PC-9 (cell line): ENCODE measurements at regions not wholly inside any gene's neighbourhood (a gene's known extent, or its start where the extent isn't known, plus 50 kb on each side); places are given as distances from the start of the nearest gene placed in this dataset.
"Not testable (repeated sequence)": the region's sequence is repeated elsewhere in the genome, so short reads cannot be mapped to it uniquely, and the experiment has no call there.

ENCODE experiments used
- BruUV-seq: library from RNA; stranded (reverse); fragments of 400-500 nt; replicated peaks from 2 replicates; lab custom pipeline; 2021; lab: Mats Ljungman, UMichigan
- CTCF ChIA-PET: fragments of 300-600 bp; sonication (Branson Sonifier 250); formaldehyde crosslinking; loops from one replicate; lab custom pipeline; 2022; ENCODE audit warnings: antibody characterized with exemption; lab: Charles Lee
- POLR2A ChIA-PET: fragments of 300-600 bp; sonication (Branson Sonifier 250); formaldehyde crosslinking; loops from one replicate; lab custom pipeline; 2022; ENCODE audit warnings: antibody characterized with exemption; ENCODE audit not compliant: unreplicated experiment; lab: Charles Lee
- DNase-seq, 2 experiments: peaks; one replicate each; pipeline versions ENCODE4 v3.0.0 to v3.0.0-alpha.2; 2015 to 2022; ENCODE audit warnings: mixed read lengths in 1 of 2
- H2AFZ ChIP-seq: fragments of 200-600 bp; sonication (generic); 2 replicates; pipeline ENCODE4 v1.8.1; 2017; ENCODE audit warnings: antibody characterized with exemption
- H3F3A ChIP-seq: fragments of 200-600 bp; sonication (generic); 2 replicates; pipeline ENCODE4 v1.8.1; 2017; ENCODE audit warnings: antibody characterized with exemption, mild to moderate bottlenecking, low read depth; ENCODE audit not compliant: insufficient read depth
- H3K27ac ChIP-seq: fragments of 200-600 bp; sonication (generic); 2 replicates; pipeline ENCODE4 v1.6.1; 2016; ENCODE audit warnings: mixed run types
- H3K27me3 ChIP-seq: fragments of 200-600 bp; sonication (generic); 2 replicates; pipeline ENCODE4 v1.6.1; 2016; ENCODE audit warnings: low read depth, mixed run types; ENCODE audit not compliant: insufficient read depth
- H3K36me3 ChIP-seq: fragments of 200-600 bp; sonication (generic); 2 replicates; pipeline ENCODE4 v1.6.1; 2016; ENCODE audit warnings: low read depth, mixed run types
- H3K4me1 ChIP-seq: fragments of 200-600 bp; sonication (generic); replicated peaks from 2 replicates; pipeline ENCODE4 v1.6.1; 2016; ENCODE audit warnings: mixed run types; ENCODE audit not compliant: insufficient read depth
- H3K4me2 ChIP-seq: fragments of 200-600 bp; sonication (generic); 2 replicates; pipeline ENCODE4 v1.6.1; 2017; ENCODE audit warnings: mixed run types
- H3K4me3 ChIP-seq: fragments of 200-600 bp; sonication (generic); 2 replicates; pipeline ENCODE4 v1.6.1; 2016; ENCODE audit warnings: mixed run types
- H3K79me2 ChIP-seq: fragments of 200-600 bp; sonication (generic); 2 replicates; pipeline ENCODE4 v1.6.1; 2017; ENCODE audit warnings: low read depth, mixed run types
- H3K9me2 ChIP-seq: fragments of 200-600 bp; sonication (generic); 2 replicates; pipeline ENCODE4 v1.8.1; 2017; ENCODE audit warnings: mild to moderate bottlenecking; ENCODE audit not compliant: insufficient read depth
- H3K9me3 ChIP-seq: fragments of 200-600 bp; sonication (generic); 2 replicates; pipeline ENCODE4 v1.8.1; 2016; ENCODE audit warnings: low read depth; ENCODE audit not compliant: insufficient read depth
- H4K20me1 ChIP-seq: fragments of 200-600 bp; sonication (generic); 2 replicates; pipeline ENCODE4 v1.8.1; 2017; ENCODE audit not compliant: insufficient read depth
- EZH2 ChIP-seq: fragments of 200-600 bp; sonication (generic); IDR thresholded peaks from 2 replicates; pipeline ENCODE4 v1.8.0; 2017; ENCODE audit warnings: antibody characterized with exemption, low read depth
- intact Hi-C: fragments of 100-400 bp; cut with micrococcal nuclease; formaldehyde crosslinking; loops from one replicate; pipeline ENCODE4 v1.10.0; 2022; ENCODE audit not compliant: unreplicated experiment
- TF ChIP-seq, protein P1 (sequence below): fragments of 200-600 bp; sonication (generic); conservative IDR thresholded peaks from 2 replicates; pipeline ENCODE4 v1.6.1; 2017; ENCODE audit warnings: mixed run types, antibody characterized with exemption, mild to moderate bottlenecking, moderate library complexity

DNA sequence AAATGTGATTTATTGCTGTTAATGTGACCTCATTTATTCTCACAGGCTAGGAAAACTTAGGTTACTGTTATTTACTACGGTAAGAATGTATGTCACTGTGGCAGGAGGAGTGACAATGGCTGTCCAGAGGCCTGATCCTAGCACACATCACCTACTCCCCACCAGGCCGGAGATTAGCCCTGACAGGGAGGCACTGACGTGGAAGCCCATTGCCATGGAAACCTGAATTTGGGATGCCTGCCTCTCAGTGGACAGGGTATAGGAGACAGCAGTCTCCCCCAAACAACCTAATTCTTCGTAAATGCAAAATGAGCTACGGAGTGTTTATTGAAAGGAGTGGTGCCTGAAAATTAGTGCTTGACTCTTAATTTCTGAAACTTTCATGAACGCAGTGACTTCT, 87.6 kb upstream of the SMARCA2 start:
- H3K79me2 ChIP-seq = no peaks in the 10 kb centered on the region
- no peaks in the 10 kb centered on the region for H3K9me3 ChIP-seq
- no peak for TF ChIP-seq EZH2
- TF ChIP-seq, protein P1, sequence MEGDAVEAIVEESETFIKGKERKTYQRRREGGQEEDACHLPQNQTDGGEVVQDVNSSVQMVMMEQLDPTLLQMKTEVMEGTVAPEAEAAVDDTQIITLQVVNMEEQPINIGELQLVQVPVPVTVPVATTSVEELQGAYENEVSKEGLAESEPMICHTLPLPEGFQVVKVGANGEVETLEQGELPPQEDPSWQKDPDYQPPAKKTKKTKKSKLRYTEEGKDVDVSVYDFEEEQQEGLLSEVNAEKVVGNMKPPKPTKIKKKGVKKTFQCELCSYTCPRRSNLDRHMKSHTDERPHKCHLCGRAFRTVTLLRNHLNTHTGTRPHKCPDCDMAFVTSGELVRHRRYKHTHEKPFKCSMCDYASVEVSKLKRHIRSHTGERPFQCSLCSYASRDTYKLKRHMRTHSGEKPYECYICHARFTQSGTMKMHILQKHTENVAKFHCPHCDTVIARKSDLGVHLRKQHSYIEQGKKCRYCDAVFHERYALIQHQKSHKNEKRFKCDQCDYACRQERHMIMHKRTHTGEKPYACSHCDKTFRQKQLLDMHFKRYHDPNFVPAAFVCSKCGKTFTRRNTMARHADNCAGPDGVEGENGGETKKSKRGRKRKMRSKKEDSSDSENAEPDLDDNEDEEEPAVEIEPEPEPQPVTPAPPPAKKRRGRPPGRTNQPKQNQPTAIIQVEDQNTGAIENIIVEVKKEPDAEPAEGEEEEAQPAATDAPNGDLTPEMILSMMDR = no peak
- BruUV-seq = no TSS peak
- CTCF ChIA-PET = no interaction called here
- H3K27ac ChIP-seq = no peak overlapping the region
- no peaks in the 10 kb centered on the region for H3K4me1 ChIP-seq
- no peaks in the 10 kb centered on the region for H3K9me2 ChIP-seq
- no peaks in the 10 kb centered on the region for H3F3A ChIP-seq
- H3K4me2 ChIP-seq = no peak overlapping the region
- no peak overlapping the region for H2AFZ ChIP-seq
- peaks cover 13% of the 10 kb centered on the region; the same call in 1 of the 2 replicates for H3K27me3 ChIP-seq
- POLR2A ChIA-PET = no interaction called here
- no peak overlapping the region for H3K4me3 ChIP-seq
- H4K20me1 ChIP-seq = no peaks in the 10 kb centered on the region
- H3K36me3 ChIP-seq = no peaks in the 10 kb centered on the region
- intact Hi-C loops = no loop called here
- DNase-seq = no peak

DNA sequence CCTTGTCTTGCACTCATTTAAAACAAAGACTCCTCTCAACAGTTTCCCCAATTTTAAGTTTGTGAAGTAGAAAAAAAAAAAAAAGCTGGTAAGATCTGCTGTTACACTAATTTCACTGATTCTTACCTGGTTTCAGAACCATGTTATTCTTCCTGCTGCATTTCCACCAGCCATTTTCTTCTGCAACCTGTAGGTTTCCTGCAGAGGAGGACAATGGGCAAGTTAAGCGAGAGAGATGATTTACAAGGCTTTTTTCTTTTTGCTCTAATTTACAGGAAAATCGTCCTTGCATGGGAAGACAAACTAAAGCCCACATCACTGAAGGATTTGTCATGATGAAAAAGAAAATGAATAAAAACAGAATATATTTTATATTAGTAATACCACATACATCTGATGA, 86.0 kb upstream of the SMARCA2 start:
- no peaks in the 10 kb centered on the region for H3K36me3 ChIP-seq
- H3K4me2 ChIP-seq = no peak overlapping the region
- no peaks in the 10 kb centered on the region for H4K20me1 ChIP-seq
- DNase-seq = no peak
- no peaks in the 10 kb centered on the region for H3K9me2 ChIP-seq
- no peak overlapping the region for H3K27ac ChIP-seq
- H3K79me2 ChIP-seq = no peaks in the 10 kb centered on the region
- peaks cover 12% of the 10 kb centered on the region; the same call in 1 of the 2 replicates for H3K27me3 ChIP-seq
- H3F3A ChIP-seq = no peaks in the 10 kb centered on the region
- no TSS peak for BruUV-seq
- H3K9me3 ChIP-seq = no peaks in the 10 kb centered on the region
- TF ChIP-seq, protein P1 = no peak
- TF ChIP-seq EZH2 = no peak
- ChIA-PET POLR2A (no interaction called here), CTCF (no interaction called here)
- no peak overlapping the region for H3K4me3 ChIP-seq
- intact Hi-C loops = no loop called here
- H3K4me1 ChIP-seq = no peaks in the 10 kb centered on the region
- no peak overlapping the region for H2AFZ ChIP-seq

DNA sequence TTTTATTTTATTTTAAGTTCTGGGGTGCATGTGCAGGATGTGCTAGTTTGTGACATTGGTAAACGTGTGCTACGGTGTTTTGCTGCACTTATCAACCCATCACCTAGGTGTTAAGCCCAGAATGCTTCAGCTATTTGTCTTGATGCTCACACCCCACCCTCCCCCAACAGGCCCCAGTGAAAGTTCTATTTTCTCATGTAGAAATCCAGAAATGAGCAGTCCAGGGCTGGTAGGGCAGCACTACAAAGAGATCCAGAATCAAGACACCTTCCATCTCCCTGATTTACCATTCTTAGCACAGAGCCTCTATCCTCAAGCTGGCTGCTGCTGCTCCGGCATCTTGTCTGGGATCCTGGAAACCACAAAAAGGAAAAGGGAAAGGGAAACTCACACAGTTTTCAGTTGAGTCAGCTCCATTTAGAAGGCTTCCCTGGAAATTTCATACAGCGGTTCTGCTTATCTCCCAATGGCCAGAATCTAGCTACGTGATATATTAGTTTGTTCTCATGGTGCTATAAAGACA, 85.4 kb upstream of the SMARCA2 start:
- DNase-seq = no peak
- H3K4me3 ChIP-seq = no peak overlapping the region
- no peak overlapping the region for H3K27ac ChIP-seq
- intact Hi-C loops = no loop called here
- no peaks in the 10 kb centered on the region for H3K9me3 ChIP-seq
- no peaks in the 10 kb centered on the region for H3K79me2 ChIP-seq
- H3K36me3 ChIP-seq = no peaks in the 10 kb centered on the region
- CTCF ChIA-PET = no interaction called here
- H3K4me2 ChIP-seq = no peak overlapping the region
- H3K4me1 ChIP-seq = no peaks in the 10 kb centered on the region
- POLR2A ChIA-PET = no interaction called here
- H2AFZ ChIP-seq = no peak overlapping the region
- no peaks in the 10 kb centered on the region for H3K9me2 ChIP-seq
- no peak for TF ChIP-seq EZH2
- TF ChIP-seq, protein P1 = no peak
- H4K20me1 ChIP-seq = no peaks in the 10 kb centered on the region
- H3K27me3 ChIP-seq = peaks cover 10% of the 10 kb centered on the region; the same call in 1 of the 2 replicates
- no peaks in the 10 kb centered on the region for H3F3A ChIP-seq
- BruUV-seq = no TSS peak

DNA sequence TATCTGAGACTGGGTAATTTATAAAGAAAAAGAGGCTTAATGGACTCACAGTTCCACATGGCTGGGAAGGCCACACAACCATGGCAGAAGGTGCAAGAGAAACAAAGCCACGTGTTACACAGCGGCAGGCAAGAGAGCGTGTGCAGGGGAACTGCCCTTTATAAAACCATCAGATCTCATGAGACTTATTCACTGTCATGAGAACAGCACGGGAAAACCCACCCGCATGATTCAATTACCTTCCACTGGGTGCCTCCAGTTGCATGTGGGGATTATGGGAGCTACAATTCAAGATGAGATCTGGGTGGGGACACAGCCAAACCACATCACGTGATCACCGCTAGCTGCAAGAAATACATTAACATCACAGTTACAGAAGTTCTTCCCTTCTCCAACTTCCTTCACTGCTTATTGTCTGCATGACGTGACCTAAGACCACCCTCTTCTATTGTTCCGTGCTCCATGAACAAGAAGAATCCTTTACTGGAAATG, 84.9 kb upstream of the SMARCA2 start:
- H3K27ac ChIP-seq, H2AFZ ChIP-seq, DNase-seq, H3K4me2 ChIP-seq, H3K4me3 ChIP-seq, H4K20me1 ChIP-seq, POLR2A ChIA-PET, CTCF ChIA-PET, H3K9me3 ChIP-seq, H3K79me2 ChIP-seq, BruUV-seq, H3K9me2 ChIP-seq, intact Hi-C loops, H3K36me3 ChIP-seq, H3K4me1 ChIP-seq, H3F3A ChIP-seq: not testable (repeated sequence)
- H3K27me3 ChIP-seq = peaks cover 10% of the 10 kb centered on the region; the same call in 1 of the 2 replicates
